ENCODE measurements at regions not wholly inside any gene's neighbourhood (a gene's known extent, or its start where the extent isn't known, plus 50 kb on each side); places are given as distances from the start of the nearest gene placed in this dataset.

DNA sequence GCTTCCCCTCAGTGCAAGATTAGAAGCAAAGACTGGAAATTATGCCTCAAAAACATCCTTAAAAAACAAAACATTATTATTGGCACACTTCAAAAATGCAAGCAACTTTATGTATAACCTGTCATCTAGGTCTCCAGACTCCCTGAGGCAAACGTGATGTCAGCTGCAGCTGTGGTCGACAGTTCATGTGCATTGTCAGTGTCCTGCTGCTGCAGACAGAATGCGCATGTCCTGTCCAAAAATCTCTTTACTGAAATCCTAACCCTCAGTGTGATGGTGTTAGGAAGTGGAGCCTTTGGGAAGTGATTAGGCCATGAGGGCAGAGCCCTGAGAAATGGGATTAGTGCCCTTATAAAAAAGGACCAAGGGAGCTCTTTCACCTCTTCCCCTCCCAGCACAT, 126.9 kb downstream of the CYRIA start:
- no peak for DNase-seq
- no peaks in the 10 kb centered on the region for H3K36me3 ChIP-seq
- no peaks in the 10 kb centered on the region for H3K4me1 ChIP-seq
- TF ChIP-seq CTCF (IDR thresholded peaks at IDR 0.05; ENCODE audit: low read depth, low read length) = no peak
- no peaks in the 10 kb centered on the region for H3K27me3 ChIP-seq
- no peaks in the 10 kb centered on the region for H3K9me3 ChIP-seq
- no peak overlapping the region for H3K4me3 ChIP-seq (ENCODE audit: low read depth, low read length)

DNA sequence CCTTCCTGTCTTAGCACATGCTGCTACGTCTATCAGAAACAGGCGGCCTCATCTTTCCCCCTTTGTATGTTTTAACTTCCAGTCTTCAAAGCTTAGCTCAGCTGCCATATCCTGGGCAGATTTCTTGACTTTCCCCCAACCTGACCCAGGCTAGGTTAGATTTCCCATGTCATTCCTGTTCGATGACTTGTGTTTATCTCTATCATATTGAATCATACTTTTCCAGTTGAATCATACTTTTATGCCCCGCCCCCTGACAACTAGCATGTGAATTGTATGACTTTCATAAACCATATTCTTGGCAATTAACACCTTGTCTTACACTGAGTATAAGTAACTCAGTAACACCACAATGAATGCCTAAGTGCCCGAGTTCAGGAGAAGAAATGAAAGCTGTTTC, 128.3 kb downstream of the CYRIA start:
- no peak for TF ChIP-seq CTCF (IDR thresholded peaks at IDR 0.05; ENCODE audit: low read depth, low read length)
- H3K36me3 ChIP-seq = no peaks in the 10 kb centered on the region
- no peak for DNase-seq

DNA sequence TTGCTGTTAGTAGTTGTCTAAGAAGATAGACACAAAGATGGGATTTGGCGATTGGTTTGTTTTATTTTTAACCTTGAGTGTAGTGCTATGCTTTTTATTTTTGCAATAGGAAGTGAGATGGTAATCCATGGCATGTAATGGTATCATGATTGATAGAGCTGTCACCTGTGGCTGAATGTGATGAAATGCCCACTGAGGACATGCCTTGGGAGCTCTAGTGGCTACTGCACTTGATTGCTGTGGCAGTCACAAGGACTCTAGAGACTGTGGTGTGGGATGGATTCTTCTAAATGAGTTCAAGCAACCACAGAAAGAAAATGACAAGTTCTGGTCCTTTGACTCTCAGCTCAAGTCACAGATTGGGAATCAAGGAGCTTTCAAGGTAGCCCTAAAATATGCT, 139.4 kb downstream of the CYRIA start:
- H3K4me3 ChIP-seq (ENCODE audit: low read depth, low read length) = no peak overlapping the region
- DNase-seq = no peak
- no peak for TF ChIP-seq CTCF (IDR thresholded peaks at IDR 0.05; ENCODE audit: low read depth, low read length)
- H3K36me3 ChIP-seq = no peaks in the 10 kb centered on the region
- no peaks in the 10 kb centered on the region for H3K4me1 ChIP-seq
- no peaks in the 10 kb centered on the region for H3K9me3 ChIP-seq
- H3K27me3 ChIP-seq = peaks cover 7% of the 10 kb centered on the region

More for the DNA sequence above, 128.3 kb downstream of the CYRIA start:
- no peak overlapping the region for H3K4me3 ChIP-seq (ENCODE audit: low read depth, low read length)
- H3K9me3 ChIP-seq = no peaks in the 10 kb centered on the region
- H3K4me1 ChIP-seq = no peaks in the 10 kb centered on the region
- H3K27me3 ChIP-seq = no peaks in the 10 kb centered on the region; the same call in 1 of the 2 replicates

DNA sequence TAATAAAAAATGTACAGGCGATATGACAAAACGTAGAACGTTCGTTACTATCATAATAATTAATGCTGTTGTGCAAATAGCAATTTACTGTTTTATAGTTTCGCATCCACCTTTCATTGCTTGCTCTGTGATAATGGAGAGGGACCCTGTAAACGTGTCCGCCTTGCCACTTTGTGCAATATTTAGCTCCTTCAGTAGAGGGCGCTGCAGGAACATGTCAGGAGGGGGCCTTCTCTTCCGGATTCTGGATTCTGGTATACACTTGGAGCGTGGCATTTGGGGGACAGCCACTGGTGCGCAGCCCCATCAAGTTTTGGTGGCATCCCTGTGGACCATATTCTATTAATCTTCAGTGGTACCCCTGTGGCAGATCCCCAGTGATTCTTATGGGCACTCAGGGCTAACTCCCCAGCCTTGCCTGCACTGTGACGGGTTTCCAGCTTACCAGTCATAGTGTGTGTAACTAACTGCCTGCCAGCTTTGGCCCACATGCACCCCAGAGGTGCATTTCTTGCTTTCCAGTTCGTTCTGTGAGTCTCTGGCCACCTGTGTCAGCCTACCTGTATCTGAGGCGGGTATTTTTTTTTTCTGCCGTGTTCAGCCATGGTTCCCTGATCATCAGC, 140.3 kb downstream of the CYRIA start:
- no peaks in the 10 kb centered on the region for H3K4me1 ChIP-seq
- DNase-seq = peak; percentile 64
- no peaks in the 10 kb centered on the region for H3K36me3 ChIP-seq
- no peak overlapping the region for H3K4me3 ChIP-seq (ENCODE audit: low read depth, low read length)
- H3K9me3 ChIP-seq = no peaks in the 10 kb centered on the region
- H3K27me3 ChIP-seq = peaks cover 6% of the 10 kb centered on the region
- peak; percentile 82 for TF ChIP-seq CTCF (IDR thresholded peaks at IDR 0.05; ENCODE audit: low read depth, low read length)

DNA sequence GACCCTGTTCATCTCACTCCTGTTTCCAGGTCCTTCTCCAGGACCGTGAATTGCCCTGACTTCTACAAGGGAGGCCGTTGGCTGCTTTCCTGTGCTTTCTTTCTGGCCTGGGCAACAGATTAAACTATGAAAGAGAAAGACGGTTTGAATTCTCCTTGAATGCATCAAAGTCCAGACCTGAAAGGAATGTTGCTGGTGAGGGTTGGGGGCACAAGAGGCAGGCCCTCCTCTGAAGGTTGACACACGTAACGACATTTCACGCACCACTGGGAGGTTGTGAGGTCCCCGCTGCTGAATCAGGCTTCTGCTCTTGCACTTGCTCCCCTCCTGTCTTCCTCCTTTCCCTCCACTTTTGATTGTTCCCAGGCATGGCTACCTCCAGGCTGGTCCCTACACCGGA, 141.9 kb downstream of the CYRIA start:
- no peak for DNase-seq
- H3K27me3 ChIP-seq = peaks cover 6% of the 10 kb centered on the region

More for the DNA sequence above, 141.9 kb downstream of the CYRIA start:
- Histone ChIP-seq H3K4me1 (no peaks in the 10 kb centered on the region), H3K9me3 (no peaks in the 10 kb centered on the region), H3K36me3 (no peaks in the 10 kb centered on the region), H3K4me3 (ENCODE audit: low read depth, low read length) (no peak overlapping the region)
- TF ChIP-seq CTCF (IDR thresholded peaks at IDR 0.05; ENCODE audit: low read depth, low read length) = no peak
